ENCODE measurements at regions not wholly inside any gene's neighbourhood (a gene's known extent, or its start where the extent isn't known, plus 50 kb on each side); places are given as distances from the start of the nearest gene placed in this dataset.

GRCh38 chr11:91248199-91248807 lies 976.3 kb upstream of the FAT3 start:
- TF ChIP-seq INSM2 (tag by site-specific recombination; IDR thresholded peaks at IDR 0.05) (no peak), ZNF549 (tag by site-specific recombination; IDR thresholded peaks at IDR 0.05) (no peak)
- H3K4me1 ChIP-seq (ENCODE audit: control insufficient read depth, insufficient read depth, low read length), result no peaks in the 10 kb centered on the region
- H3K27ac ChIP-seq (ENCODE audit: extremely low read depth, low read depth, low read length), result no peak overlapping the region
- POLR2A ChIA-PET, result no interaction called here
- no peak overlapping the region for H3K4me3 ChIP-seq (ENCODE audit: low read depth, low read length)
- no peaks in the 10 kb centered on the region for H3K9me3 ChIP-seq (ENCODE audit: control insufficient read depth, insufficient read depth, low read depth, low read length)
- CTCF ChIA-PET, result interaction anchor here (0.5 to 2.0 kb wide), 10 partner anchors 10 to 746 kb away, joined by 3 to 8 read pairs (median 3); no protein-coding TSS in a partner anchor
- H3K36me3 ChIP-seq (ENCODE audit: control insufficient read depth in 2 of 2, insufficient read depth in 1 of 2, low read length in 2 of 2), result no peaks in the 10 kb centered on the region

- ChIA-PET POLR2A (no interaction called here), CTCF (interaction anchor here (0.5 to 2.0 kb wide), 6 partner anchors 10 to 56 kb away, joined by 3 to 8 read pairs (median 4); no protein-coding TSS in a partner anchor)
- no peak for TF ChIP-seq ZNF366 (tag by site-specific recombination; conservative IDR thresholded peaks at IDR 0.05)
- TF ChIP-seq HOXD13 (CRISPR knock-in tag; IDR thresholded peaks at IDR 0.05; ENCODE audit: borderline replicate concordance), result no peak
- no peak for TF ChIP-seq TCF7L2 (IDR thresholded peaks at IDR 0.05; ENCODE audit: borderline replicate concordance, low read depth, low read length)
- no peak for TF ChIP-seq ZNF777 (tag by site-specific recombination; IDR thresholded peaks at IDR 0.05; ENCODE audit: borderline replicate concordance)
- no peak for TF ChIP-seq KLF16 (tag by site-specific recombination; IDR thresholded peaks at IDR 0.05)
- Histone ChIP-seq H3K36me3 (ENCODE audit: control insufficient read depth in 2 of 2, insufficient read depth in 1 of 2, low read length in 2 of 2) (no peaks in the 10 kb centered on the region), H3K9me3 (ENCODE audit: control insufficient read depth, insufficient read depth, low read depth, low read length) (no peaks in the 10 kb centered on the region), H3K4me3 (ENCODE audit: low read depth, low read length) (no peak overlapping the region), H3K4me1 (ENCODE audit: control insufficient read depth, insufficient read depth, low read length) (no peaks in the 10 kb centered on the region), H3K27ac (ENCODE audit: extremely low read depth, low read depth, low read length) (no peak overlapping the region)
Measured at GRCh38 chr11:91247009-91247735, 977.4 kb upstream of the FAT3 start.

GRCh38 chr11:91244912-91245311 lies 979.7 kb upstream of the FAT3 start:
- TF ChIP-seq REPIN1 (tag by site-specific recombination; IDR thresholded peaks at IDR 0.05; ENCODE audit: low read depth), result no peak
- TF ChIP-seq ZNF211 (tag by site-specific recombination; IDR thresholded peaks at IDR 0.05; ENCODE audit: low read depth), result no peak
- no peak for TF ChIP-seq ZNF549 (tag by site-specific recombination; IDR thresholded peaks at IDR 0.05)
- TF ChIP-seq ZNF501 (tag by site-specific recombination; IDR thresholded peaks at IDR 0.05), result no peak
- TF ChIP-seq KLF17 (tag by site-specific recombination; IDR thresholded peaks at IDR 0.05), result no peak
- TF ChIP-seq ZNF341 (tag by site-specific recombination; IDR thresholded peaks at IDR 0.05; ENCODE audit: low read depth), result no peak
- no peak for TF ChIP-seq ZNF843 (tag by site-specific recombination; IDR thresholded peaks at IDR 0.05)
- no peaks in the 10 kb centered on the region for H3K9me3 ChIP-seq (ENCODE audit: control insufficient read depth, insufficient read depth, low read depth, low read length)
- no peaks in the 10 kb centered on the region for H3K36me3 ChIP-seq (ENCODE audit: control insufficient read depth in 2 of 2, insufficient read depth in 1 of 2, low read length in 2 of 2)
- POLR2A ChIA-PET, result no interaction called here
- no peaks in the 10 kb centered on the region for H3K4me1 ChIP-seq (ENCODE audit: control insufficient read depth, insufficient read depth, low read length)
- CTCF ChIA-PET, result no interaction called here
- no peak overlapping the region for H3K4me3 ChIP-seq (ENCODE audit: low read depth, low read length)
- H3K27ac ChIP-seq (ENCODE audit: extremely low read depth, low read depth, low read length), result no peak overlapping the region

- H3K4me1 ChIP-seq (ENCODE audit: control insufficient read depth, insufficient read depth, low read length), result no peaks in the 10 kb centered on the region
- H3K27ac ChIP-seq (ENCODE audit: extremely low read depth, low read depth, low read length), result no peak overlapping the region
- CTCF ChIA-PET, result no interaction called here
- H3K9me3 ChIP-seq (ENCODE audit: control insufficient read depth, insufficient read depth, low read depth, low read length), result no peaks in the 10 kb centered on the region
- no peak overlapping the region for H3K4me3 ChIP-seq (ENCODE audit: low read depth, low read length)
- POLR2A ChIA-PET, result no interaction called here
- H3K36me3 ChIP-seq (ENCODE audit: control insufficient read depth in 2 of 2, insufficient read depth in 1 of 2, low read length in 2 of 2), result no peaks in the 10 kb centered on the region
- TF ChIP-seq ZNF776 (tag by site-specific recombination; IDR thresholded peaks at IDR 0.05; ENCODE audit: borderline replicate concordance) (no peak), ZNF777 (tag by site-specific recombination; IDR thresholded peaks at IDR 0.05; ENCODE audit: borderline replicate concordance) (no peak), ZNF433 (tag by site-specific recombination; IDR thresholded peaks at IDR 0.05; ENCODE audit: low read depth) (no peak), ZSCAN30 (tag by site-specific recombination; IDR thresholded peaks at IDR 0.05) (no peak), ZNF202 (tag by site-specific recombination; IDR thresholded peaks at IDR 0.05; ENCODE audit: borderline replicate concordance) (no peak), ZFP3 (tag by site-specific recombination; IDR thresholded peaks at IDR 0.05; ENCODE audit: low read depth) (no peak), ZNF701 (tag by site-specific recombination; IDR thresholded peaks at IDR 0.05) (no peak), ZBTB20 (tag by site-specific recombination; IDR thresholded peaks at IDR 0.05) (no peak), GLI4 (tag by site-specific recombination; IDR thresholded peaks at IDR 0.05) (no peak), PRDM4 (tag by site-specific recombination; IDR thresholded peaks at IDR 0.05) (no peak)
Measured at GRCh38 chr11:91243630-91244029, 981.0 kb upstream of the FAT3 start.
